ENCODE measurements at regions not wholly inside any gene's neighbourhood (a gene's known extent, or its start where the extent isn't known, plus 50 kb on each side); places are given as distances from the start of the nearest gene placed in this dataset.

DNA sequence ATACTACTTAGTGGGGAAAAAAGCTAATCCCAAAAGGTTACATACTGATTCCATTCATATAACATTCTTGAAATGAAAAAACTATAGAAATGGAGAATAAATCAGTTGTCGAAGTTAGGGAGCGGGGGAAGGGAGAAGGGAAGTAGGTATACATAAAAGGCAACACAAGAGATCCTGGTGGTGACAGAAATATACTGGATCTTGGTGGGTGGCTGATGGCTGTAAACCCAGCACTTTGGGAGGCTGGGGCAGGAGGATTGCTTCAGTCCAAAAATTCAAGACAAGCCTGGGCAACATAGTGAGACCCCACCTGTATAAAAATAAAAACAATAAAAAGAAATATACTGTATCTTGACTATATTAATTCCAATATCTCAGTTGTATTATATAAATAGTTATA, 105.7 kb upstream of the LGSN start:
- no peak overlapping the region for H3K4me3 ChIP-seq (replicated peaks in 1 of 2; ENCODE audit: low read depth in 2 of 2, low read length in 2 of 2)
- TF ChIP-seq, protein P1, sequence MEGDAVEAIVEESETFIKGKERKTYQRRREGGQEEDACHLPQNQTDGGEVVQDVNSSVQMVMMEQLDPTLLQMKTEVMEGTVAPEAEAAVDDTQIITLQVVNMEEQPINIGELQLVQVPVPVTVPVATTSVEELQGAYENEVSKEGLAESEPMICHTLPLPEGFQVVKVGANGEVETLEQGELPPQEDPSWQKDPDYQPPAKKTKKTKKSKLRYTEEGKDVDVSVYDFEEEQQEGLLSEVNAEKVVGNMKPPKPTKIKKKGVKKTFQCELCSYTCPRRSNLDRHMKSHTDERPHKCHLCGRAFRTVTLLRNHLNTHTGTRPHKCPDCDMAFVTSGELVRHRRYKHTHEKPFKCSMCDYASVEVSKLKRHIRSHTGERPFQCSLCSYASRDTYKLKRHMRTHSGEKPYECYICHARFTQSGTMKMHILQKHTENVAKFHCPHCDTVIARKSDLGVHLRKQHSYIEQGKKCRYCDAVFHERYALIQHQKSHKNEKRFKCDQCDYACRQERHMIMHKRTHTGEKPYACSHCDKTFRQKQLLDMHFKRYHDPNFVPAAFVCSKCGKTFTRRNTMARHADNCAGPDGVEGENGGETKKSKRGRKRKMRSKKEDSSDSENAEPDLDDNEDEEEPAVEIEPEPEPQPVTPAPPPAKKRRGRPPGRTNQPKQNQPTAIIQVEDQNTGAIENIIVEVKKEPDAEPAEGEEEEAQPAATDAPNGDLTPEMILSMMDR (IDR thresholded peaks at IDR 0.05; ENCODE audit: low read depth, low read length): no peak
- DNase-seq (ENCODE audit: low read depth in 2 of 2): no peak

DNA sequence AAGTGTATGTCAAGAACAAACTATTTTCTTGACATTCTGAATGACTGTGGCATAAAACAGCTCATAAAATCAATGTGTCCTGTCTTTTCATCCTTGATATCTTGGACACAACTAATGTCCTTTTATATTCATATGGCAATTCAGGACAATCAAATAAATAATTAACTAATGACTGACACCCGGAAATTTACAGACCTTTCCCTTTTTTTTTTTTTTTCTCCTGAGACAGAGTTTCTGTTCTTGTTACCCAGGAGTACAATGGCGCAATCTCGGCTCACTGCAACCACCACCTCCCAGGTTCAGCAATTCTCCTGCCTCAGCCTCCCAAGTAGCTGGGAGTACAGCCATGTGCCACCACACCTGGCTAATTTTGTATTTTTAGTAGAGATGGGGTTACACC, 107.1 kb upstream of the LGSN start:
- H3K4me3 ChIP-seq (replicated peaks in 1 of 2; ENCODE audit: low read depth in 2 of 2, low read length in 2 of 2): no peak overlapping the region
- TF ChIP-seq, protein P1 (IDR thresholded peaks at IDR 0.05; ENCODE audit: low read depth, low read length): no peak
- DNase-seq (ENCODE audit: low read depth in 2 of 2): no peak

DNA sequence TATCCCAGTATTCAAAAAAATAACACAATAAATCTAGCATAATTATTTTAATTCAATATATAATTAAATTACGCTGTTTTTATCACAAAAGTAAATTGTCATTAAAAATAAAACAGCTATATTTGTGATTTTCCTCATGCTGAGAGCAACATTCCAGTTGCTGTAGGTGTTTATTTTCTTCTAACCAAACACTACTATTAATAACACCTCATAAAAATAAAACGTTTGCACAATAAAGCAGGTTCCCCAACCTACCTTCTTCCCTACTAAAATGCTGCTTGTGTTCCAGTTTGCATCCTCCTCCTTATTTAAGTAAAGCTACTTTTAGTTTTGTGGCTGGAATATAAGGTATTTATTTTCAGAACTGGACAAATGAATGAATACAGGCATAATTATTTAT, 108.2 kb upstream of the LGSN start:
- no peak for DNase-seq (ENCODE audit: low read depth in 2 of 2)
- H3K4me3 ChIP-seq (replicated peaks in 1 of 2; ENCODE audit: low read depth in 2 of 2, low read length in 2 of 2): no peak overlapping the region
- TF ChIP-seq, protein P1 (IDR thresholded peaks at IDR 0.05; ENCODE audit: low read depth, low read length): no peak

DNA sequence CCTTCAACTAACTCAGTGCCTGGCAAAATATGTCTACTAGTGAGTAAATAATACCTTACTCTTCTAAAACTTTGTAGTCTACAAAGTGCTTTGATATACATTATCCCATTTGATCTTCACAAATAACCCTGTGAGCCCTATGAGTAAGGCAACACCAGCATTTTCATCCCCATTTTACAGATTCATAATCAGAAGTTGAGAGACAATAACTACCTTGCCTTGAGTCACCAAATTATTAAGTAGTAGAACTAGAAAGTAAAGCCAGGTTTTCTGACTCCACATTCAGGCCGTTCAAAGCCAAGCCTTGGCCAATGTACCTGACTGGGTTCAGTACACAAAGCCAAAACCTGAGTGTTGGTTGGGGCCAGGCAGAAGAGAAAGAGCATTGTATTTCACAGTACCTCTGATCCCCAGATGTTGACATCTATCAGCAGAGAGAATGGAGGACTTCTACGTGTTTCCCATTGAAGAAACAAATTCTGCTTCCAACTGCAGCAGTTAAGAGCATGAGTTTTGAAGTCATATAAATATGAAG, 111.3 kb upstream of the LGSN start:
- TF ChIP-seq, protein P1 (IDR thresholded peaks at IDR 0.05; ENCODE audit: low read depth, low read length): no peak
- no peak overlapping the region for H3K4me3 ChIP-seq (replicated peaks in 1 of 2; ENCODE audit: low read depth in 2 of 2, low read length in 2 of 2)
- DNase-seq (ENCODE audit: low read depth in 2 of 2): no peak

DNA sequence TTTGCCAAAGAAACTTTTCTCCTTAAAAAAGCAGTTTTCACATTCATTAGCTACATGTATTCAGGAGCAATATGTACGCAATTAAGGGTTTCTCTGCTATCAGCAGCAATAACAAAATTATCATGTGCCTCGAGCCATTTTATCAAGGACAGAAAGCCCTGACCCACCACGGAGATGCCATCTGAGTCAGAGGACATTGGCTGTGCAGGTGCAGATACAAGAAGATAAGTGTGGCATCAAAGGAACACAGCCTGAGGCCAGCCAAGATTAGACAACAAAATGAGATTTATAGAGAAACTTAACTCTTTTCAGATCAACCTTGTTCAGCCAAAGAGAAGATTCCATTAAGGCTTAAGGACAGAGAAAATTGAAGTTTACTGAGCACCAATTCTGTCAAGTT, 115.2 kb upstream of the LGSN start:
- no peak overlapping the region for H3K4me3 ChIP-seq (replicated peaks in 1 of 2; ENCODE audit: low read depth in 2 of 2, low read length in 2 of 2)
- TF ChIP-seq, protein P1 (IDR thresholded peaks at IDR 0.05; ENCODE audit: low read depth, low read length): no peak
- DNase-seq (ENCODE audit: low read depth in 2 of 2): no peak

DNA sequence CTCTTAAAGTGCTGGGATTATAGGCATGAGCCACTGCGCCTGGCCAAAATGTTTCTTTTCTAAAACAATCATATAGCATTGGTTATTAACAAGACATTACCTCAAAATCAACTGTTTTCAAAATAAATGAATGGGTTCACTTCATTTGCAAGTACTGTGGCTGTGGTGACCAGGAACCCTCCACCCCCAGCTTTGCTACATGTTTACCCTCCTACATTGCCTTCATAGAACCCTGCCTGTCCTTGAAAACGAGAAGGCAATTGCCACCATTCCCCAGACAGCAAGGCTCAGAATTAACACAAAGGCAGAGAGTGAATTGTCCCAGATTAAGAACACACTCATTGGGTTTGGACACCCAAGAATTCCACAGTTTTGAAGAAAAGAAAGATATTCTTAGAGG, 116.6 kb upstream of the LGSN start:
- no peak overlapping the region for H3K4me3 ChIP-seq (replicated peaks in 1 of 2; ENCODE audit: low read depth in 2 of 2, low read length in 2 of 2)
- DNase-seq (ENCODE audit: low read depth in 2 of 2): no peak
- TF ChIP-seq, protein P1 (IDR thresholded peaks at IDR 0.05; ENCODE audit: low read depth, low read length): no peak

DNA sequence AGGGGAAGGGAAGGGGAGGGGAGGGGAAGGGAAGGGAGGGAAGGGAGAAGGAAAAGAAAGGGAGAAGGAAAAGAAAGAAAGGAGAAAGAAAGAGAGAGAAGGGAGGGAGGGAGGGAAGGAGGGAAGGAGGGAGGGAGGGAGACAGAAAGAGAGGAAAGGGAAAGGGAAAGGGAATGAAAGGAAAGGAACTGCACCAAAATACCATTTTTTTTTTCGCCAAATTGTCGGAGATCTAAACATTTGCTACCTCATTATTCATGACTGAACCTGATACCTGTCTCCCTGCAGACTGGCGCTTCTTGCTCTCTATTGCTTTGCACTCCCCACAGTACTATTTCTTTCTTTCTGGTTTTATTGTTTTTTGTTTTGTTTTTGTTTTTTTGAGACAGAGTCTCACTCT, 117.3 kb upstream of the LGSN start:
- H3K4me3 ChIP-seq (replicated peaks in 1 of 2; ENCODE audit: low read depth in 2 of 2, low read length in 2 of 2): no peak overlapping the region
- DNase-seq (ENCODE audit: low read depth in 2 of 2): no peak
- TF ChIP-seq, protein P1 (IDR thresholded peaks at IDR 0.05; ENCODE audit: low read depth, low read length): no peak
